Effector memory CD4-positive, alpha-beta T cell (primary cell): ENCODE measurements at regions not wholly inside any gene's neighbourhood (a gene's known extent, or its start where the extent isn't known, plus 50 kb on each side); places are given as distances from the start of the nearest gene placed in this dataset.
A peak's percentile ranks its signal among the peaks of the same experiment; 100 is the strongest.

Experiments
- DNase-seq, 3 donors: peaks; one replicate each; pipeline ENCODE4 v3.0.0-alpha.2; 2020
- H3K27ac ChIP-seq: 2 replicates; pipeline ENCODE4 v1.7.0; 2013; ENCODE audit warnings: mild to moderate bottlenecking, low read length, moderate library complexity; ENCODE audit not compliant: insufficient read depth, poor library complexity, severe bottlenecking
- H3K27me3 ChIP-seq: replicated peaks from 2 replicates; pipeline ENCODE4 v1.7.0; 2013; ENCODE audit warnings: mild to moderate bottlenecking, low read length; ENCODE audit not compliant: insufficient read depth, control insufficient read depth, poor library complexity, severe bottlenecking
- H3K36me3 ChIP-seq: 2 replicates; pipeline ENCODE4 v1.7.0; 2013; ENCODE audit warnings: mild to moderate bottlenecking, low read length, moderate library complexity; ENCODE audit not compliant: control insufficient read depth, insufficient read depth
- H3K4me1 ChIP-seq: 2 replicates; pipeline ENCODE4 v1.7.0; 2013; ENCODE audit warnings: low read length, mild to moderate bottlenecking; ENCODE audit not compliant: control insufficient read depth, insufficient read depth, poor library complexity, severe bottlenecking
- H3K4me3 ChIP-seq: 2 replicates; pipeline ENCODE4 v1.7.0; 2013; ENCODE audit warnings: low read length, low read depth, mild to moderate bottlenecking; ENCODE audit not compliant: insufficient read depth, poor library complexity, severe bottlenecking
- H3K9me3 ChIP-seq: 2 replicates; pipeline ENCODE4 v1.7.0; 2013; ENCODE audit warnings: mild to moderate bottlenecking, low read length, moderate library complexity; ENCODE audit not compliant: control insufficient read depth

DNA sequence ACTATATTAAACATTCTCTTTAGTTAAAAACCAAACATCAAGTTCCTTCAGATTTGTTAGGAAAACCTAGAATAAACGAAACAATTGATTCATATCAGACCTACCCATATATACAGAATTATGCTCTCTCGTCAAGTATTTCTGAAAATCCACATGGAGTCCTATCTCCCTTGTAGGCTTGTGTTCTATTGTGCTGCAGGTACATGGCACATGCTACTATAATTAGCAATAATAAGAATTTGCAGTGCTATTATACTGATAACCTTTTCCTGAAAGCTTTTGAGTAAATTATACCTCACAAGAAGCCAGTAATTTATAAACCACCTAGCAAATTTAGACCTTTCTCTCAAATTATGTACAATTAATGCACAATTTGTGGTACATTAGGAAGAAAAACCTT lies 158.6 kb upstream of the STK17B start:
- H3K4me3 ChIP-seq = no peak overlapping the region
- no peaks in the 10 kb centered on the region for H3K27me3 ChIP-seq
- no peaks in the 10 kb centered on the region for H3K36me3 ChIP-seq
- no peak overlapping the region for H3K27ac ChIP-seq
- H3K9me3 ChIP-seq = no peaks in the 10 kb centered on the region
- H3K4me1 ChIP-seq = no peaks in the 10 kb centered on the region
- no peak for DNase-seq

DNA sequence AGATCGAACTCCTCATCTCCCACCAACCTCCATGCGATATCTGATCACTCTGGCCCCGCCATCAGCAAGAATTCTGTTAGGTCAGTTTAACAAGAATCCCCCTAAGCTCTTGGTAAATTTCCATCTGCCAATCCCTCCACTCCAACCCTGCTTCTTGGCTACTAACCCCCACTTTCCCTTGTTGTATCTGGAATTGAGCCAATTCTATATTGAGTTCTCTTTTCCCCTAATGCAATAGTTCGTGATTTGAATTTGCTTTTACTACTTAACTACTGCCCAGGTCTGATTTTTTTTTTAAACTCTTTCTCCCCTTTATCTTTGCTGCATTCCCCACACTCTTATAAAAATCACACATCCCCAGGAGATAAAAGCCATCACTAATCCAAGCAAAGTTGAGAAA lies 159.3 kb upstream of the STK17B start:
- DNase-seq = no peak
- no peak overlapping the region for H3K27ac ChIP-seq

DNA sequence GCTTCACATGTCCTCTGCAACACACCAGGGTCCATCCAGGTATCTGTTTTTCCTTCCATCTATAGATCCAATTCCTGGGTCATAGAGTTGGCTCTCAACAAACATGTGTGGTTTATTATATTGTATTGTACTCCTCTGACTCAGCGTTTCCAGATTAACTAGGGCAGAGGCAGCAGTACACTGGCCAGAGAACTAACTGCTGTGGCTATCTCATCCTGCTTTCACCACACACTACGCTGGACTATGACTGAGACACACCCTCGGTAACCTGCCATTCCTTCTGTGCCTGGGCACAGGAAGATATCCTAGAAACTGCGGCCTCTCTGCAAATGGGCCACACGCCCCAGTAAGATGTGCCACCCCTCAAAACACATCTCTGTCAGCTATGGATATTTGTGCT lies 159.8 kb upstream of the STK17B start:
- DNase-seq = no peak
- Histone ChIP-seq H3K27me3 (no peaks in the 10 kb centered on the region), H3K9me3 (no peaks in the 10 kb centered on the region), H3K4me3 (no peak overlapping the region), H3K4me1 (no peaks in the 10 kb centered on the region), H3K27ac (no peak overlapping the region), H3K36me3 (no peaks in the 10 kb centered on the region)

More for the DNA sequence above, 159.3 kb upstream of the STK17B start:
- H3K36me3 ChIP-seq = no peaks in the 10 kb centered on the region
- H3K27me3 ChIP-seq = no peaks in the 10 kb centered on the region
- H3K4me1 ChIP-seq = no peaks in the 10 kb centered on the region
- no peaks in the 10 kb centered on the region for H3K9me3 ChIP-seq
- no peak overlapping the region for H3K4me3 ChIP-seq

DNA sequence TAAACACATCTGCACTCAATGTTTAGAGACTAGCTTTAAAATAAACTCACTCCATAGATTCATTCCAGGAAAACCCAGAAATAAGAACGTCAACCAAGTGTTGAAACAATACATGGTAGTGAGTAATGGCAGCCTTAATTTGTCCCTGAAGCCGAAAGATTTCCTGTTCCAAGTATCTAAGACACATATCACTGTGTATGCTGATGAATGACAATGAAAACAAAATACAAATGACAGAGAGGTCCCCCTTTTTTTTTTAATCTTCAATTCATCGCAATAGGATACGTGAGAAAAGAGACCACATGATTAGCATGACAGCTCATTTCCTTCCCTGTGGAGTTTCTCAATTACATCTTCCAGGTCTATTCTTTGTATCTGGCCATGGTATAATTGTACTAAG lies 160.5 kb upstream of the STK17B start:
- Histone ChIP-seq H3K4me3 (no peak overlapping the region), H3K27me3 (no peaks in the 10 kb centered on the region), H3K36me3 (no peaks in the 10 kb centered on the region), H3K27ac (no peak overlapping the region), H3K9me3 (no peaks in the 10 kb centered on the region), H3K4me1 (no peaks in the 10 kb centered on the region)
- DNase-seq = no peak

DNA sequence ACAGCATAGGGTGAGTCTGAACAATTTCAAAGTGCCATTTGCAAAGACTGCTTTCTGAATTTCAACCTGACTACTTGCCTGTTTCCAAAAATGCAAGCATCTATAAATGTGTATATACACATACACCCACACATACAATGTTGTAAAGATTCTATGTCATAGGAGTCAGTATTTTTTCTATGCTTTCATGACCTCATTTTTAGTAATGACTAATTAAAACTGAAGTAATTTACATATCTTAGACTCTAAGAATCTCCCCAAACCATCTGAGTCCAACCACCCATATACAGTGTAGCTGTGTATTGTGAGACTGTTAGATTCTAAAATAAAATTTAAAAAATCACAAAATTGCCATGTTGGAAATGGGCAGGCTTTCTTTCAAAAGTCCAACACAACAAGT lies 162.0 kb upstream of the STK17B start:
- Histone ChIP-seq H3K36me3 (no peaks in the 10 kb centered on the region), H3K4me3 (no peak overlapping the region), H3K9me3 (no peaks in the 10 kb centered on the region), H3K27ac (no peak overlapping the region), H3K27me3 (no peaks in the 10 kb centered on the region), H3K4me1 (no peaks in the 10 kb centered on the region)
- DNase-seq = no peak

DNA sequence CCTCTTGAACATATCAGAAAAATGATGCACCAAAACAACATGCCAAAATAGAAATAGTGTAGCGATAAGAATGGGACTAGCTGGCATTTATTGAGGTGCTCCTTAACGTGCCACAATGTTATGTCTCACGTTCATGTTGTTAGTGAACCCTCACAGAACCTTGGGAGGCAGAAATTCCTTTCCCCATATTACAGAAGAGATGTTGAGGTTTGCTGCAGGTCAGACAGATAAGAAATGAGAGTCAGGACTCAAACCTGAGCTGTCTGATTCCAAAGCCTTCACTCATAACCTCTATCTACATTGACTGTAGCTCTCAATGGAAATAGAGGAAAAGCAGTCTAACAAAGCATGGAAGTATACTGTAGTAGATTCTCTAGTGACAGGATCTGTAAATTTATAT lies 163.3 kb upstream of the STK17B start:
- no peak overlapping the region for H3K4me3 ChIP-seq
- no peaks in the 10 kb centered on the region for H3K9me3 ChIP-seq
- H3K27ac ChIP-seq = no peak overlapping the region
- H3K27me3 ChIP-seq = no peaks in the 10 kb centered on the region
- no peaks in the 10 kb centered on the region for H3K4me1 ChIP-seq
- DNase-seq = no peak
- H3K36me3 ChIP-seq = no peaks in the 10 kb centered on the region

DNA sequence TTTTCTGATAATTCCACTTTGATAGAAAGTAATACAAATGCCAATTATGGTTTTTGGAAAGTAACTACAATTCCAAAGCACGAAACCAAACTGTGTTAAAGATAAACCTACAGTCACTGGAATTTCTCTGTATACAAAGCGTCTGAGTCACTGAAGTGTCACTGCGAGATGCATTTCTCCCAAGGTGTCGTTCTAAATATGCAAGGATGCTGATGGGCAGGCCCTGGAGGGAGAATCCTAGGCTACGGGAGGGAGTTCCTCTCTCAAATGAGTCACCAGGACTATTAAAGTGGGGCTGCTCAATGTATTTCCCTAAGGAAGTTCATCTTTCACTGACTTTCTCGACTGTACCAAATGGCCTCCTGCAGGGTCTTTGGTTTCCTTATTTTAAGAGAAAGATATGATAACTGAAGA lies 163.8 kb upstream of the STK17B start:
- no peak for DNase-seq
- Histone ChIP-seq H3K36me3 (no peaks in the 10 kb centered on the region), H3K4me1 (no peaks in the 10 kb centered on the region), H3K4me3 (no peak overlapping the region), H3K9me3 (no peaks in the 10 kb centered on the region), H3K27ac (no peak overlapping the region), H3K27me3 (no peaks in the 10 kb centered on the region)

DNA sequence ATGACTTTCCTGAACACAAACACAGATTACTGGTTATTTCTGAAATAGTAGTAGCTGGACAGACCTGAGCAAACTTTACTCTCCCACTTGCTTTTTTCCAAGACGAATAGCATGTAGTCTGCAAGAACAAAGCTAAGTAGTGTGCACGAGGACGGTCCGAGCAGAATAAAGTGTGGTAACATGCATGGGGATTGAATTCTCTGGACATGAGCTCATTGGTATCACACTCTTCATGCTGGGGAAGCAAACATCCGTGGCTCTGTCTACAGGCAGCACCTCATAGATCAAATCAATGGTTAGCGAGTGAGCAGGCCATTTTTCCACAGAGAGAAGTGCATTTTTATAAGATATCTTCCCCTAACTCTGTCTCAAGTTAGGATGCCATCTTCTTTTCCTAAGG lies 164.8 kb upstream of the STK17B start:
- Histone ChIP-seq H3K36me3 (no peaks in the 10 kb centered on the region), H3K4me3 (no peak overlapping the region), H3K27me3 (no peaks in the 10 kb centered on the region), H3K4me1 (no peaks in the 10 kb centered on the region), H3K27ac (no peak overlapping the region), H3K9me3 (no peaks in the 10 kb centered on the region)
- DNase-seq = no peak

DNA sequence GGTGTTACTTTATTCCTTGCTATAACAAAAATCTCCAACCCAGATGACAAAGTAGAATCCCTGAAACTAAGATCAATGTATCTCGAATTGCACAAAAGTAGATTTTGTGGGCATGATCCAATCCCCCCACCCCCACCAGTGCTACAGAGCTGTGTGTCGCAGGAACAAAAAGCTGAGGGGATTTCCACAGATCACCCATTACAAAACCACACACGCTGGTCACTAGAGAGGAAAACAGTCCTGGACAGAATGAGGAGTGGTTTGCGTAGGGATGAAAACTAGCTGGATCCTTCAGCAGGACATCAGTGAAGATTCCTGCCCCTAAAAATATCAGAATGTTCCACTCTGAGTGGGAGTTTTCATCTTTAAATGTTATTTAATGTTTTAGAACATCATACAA lies 165.3 kb upstream of the STK17B start:
- DNase-seq = no peak
- no peak overlapping the region for H3K4me3 ChIP-seq

DNA sequence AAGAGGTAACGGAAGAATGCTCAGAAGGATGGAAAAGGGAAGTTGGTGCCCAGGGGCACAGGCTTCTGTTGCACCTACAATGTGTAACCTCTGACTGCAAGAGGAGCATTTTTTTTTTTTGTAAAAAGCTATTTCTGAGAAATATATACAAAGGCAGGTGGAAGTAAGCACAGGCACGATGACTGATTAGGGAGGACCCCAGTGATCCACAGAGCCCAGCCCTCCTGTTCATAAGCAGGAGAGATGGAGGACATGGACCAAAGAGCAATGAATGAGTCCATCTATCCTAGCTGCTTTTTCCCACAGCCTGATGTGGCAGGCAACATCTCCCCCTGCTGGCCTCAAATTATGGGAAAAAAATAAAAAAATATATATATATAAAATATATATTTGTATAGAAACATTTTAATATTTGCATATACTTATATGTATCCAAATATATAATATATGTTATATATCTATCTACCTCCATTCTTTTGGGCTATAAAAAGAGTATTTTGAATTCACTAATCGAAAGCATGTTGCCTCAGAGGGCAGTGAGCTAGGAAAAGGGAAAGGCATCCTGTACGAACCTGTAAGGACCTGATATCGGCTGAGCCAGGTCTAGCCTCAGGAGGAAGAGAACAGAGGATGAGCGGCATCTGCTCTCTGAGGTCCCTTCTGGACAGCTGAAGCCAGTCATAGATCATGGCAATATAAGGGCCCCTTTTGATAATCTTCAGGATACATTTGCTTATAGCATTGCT lies 166.0 kb upstream of the STK17B start:
- Histone ChIP-seq H3K4me3 (no peak overlapping the region), H3K9me3 (no peaks in the 10 kb centered on the region), H3K36me3 (no peaks in the 10 kb centered on the region), H3K27me3 (no peaks in the 10 kb centered on the region), H3K27ac (no peak overlapping the region), H3K4me1 (no peaks in the 10 kb centered on the region)
- peak in 1 of 3 donors; percentile 2 for DNase-seq

More for the DNA sequence above, 165.3 kb upstream of the STK17B start:
- Histone ChIP-seq H3K27me3 (no peaks in the 10 kb centered on the region), H3K4me1 (no peaks in the 10 kb centered on the region), H3K9me3 (no peaks in the 10 kb centered on the region), H3K36me3 (no peaks in the 10 kb centered on the region), H3K27ac (no peak overlapping the region)
